ENCODE measurements at regions not wholly inside any gene's neighbourhood (a gene's known extent, or its start where the extent isn't known, plus 50 kb on each side); places are given as distances from the start of the nearest gene placed in this dataset.

- TF ChIP-seq CTCF (IDR thresholded peaks at IDR 0.05) = no peak
- TF ChIP-seq POLR2A (IDR thresholded peaks at IDR 0.05) = no peak
- intact Hi-C loops (cut with DNase I; ENCODE audit: low total_unique reads) = no loop called here
- no peaks in the 10 kb centered on the region for H3K9me3 ChIP-seq
- no peak for DNase-seq
- H3K27me3 ChIP-seq = no peaks in the 10 kb centered on the region
- WGBS, 2 donors = 67 to 82% methylated on average over 1 of the region's 1 CpG
- H3K36me3 ChIP-seq (ENCODE audit: low read depth, missing control alignments) = no peaks in the 10 kb centered on the region
- H3K4me1 ChIP-seq = no peaks in the 10 kb centered on the region
- no peak overlapping the region for H3K27ac ChIP-seq
- no peak overlapping the region for H3K4me3 ChIP-seq
Observed at GRCh38 chrX:78527818-78528217, 131.3 kb downstream of the RTL3 start.

GRCh38 chrX:78527263-78527662 is 131.9 kb downstream of the RTL3 start:
- Histone ChIP-seq H3K4me3 (no peak overlapping the region), H3K27me3 (no peaks in the 10 kb centered on the region), H3K9me3 (no peaks in the 10 kb centered on the region), H3K36me3 (ENCODE audit: low read depth, missing control alignments) (no peaks in the 10 kb centered on the region), H3K4me1 (no peaks in the 10 kb centered on the region), H3K27ac (no peak overlapping the region)
- DNase-seq = no peak
- intact Hi-C loops (cut with DNase I; ENCODE audit: low total_unique reads) = no loop called here
- WGBS, 2 donors = 80 to 82% methylated on average over 1 of the region's 1 CpG
- TF ChIP-seq POLR2A (IDR thresholded peaks at IDR 0.05) (no peak), CTCF (IDR thresholded peaks at IDR 0.05) (no peak)

- no peak overlapping the region for H3K4me3 ChIP-seq
- intact Hi-C loops (cut with DNase I; ENCODE audit: low total_unique reads) = no loop called here
- no peaks in the 10 kb centered on the region for H3K4me1 ChIP-seq
- no peak overlapping the region for H3K27ac ChIP-seq
- no peak for TF ChIP-seq POLR2A (IDR thresholded peaks at IDR 0.05)
- 65 to 75% methylated on average over 2 of the region's 2 CpGs for WGBS, 2 donors
- no peak for DNase-seq
- no peaks in the 10 kb centered on the region for H3K27me3 ChIP-seq
- H3K9me3 ChIP-seq = no peaks in the 10 kb centered on the region
- no peaks in the 10 kb centered on the region for H3K36me3 ChIP-seq (ENCODE audit: low read depth, missing control alignments)
Observed at GRCh38 chrX:78522601-78523000, 136.5 kb downstream of the RTL3 start.

- intact Hi-C loops (cut with DNase I; ENCODE audit: low total_unique reads) = no loop called here
- Histone ChIP-seq H3K9me3 (no peaks in the 10 kb centered on the region), H3K36me3 (ENCODE audit: low read depth, missing control alignments) (no peaks in the 10 kb centered on the region), H3K27me3 (no peaks in the 10 kb centered on the region), H3K4me3 (no peak overlapping the region), H3K4me1 (no peaks in the 10 kb centered on the region), H3K27ac (no peak overlapping the region)
- DNase-seq = no peak
- 78 to 79% methylated on average over 4 of the region's 4 CpGs for WGBS, 2 donors
- no peak for TF ChIP-seq POLR2A (IDR thresholded peaks at IDR 0.05)
- no peak for TF ChIP-seq CTCF (IDR thresholded peaks at IDR 0.05)
Observed at GRCh38 chrX:78517124-78517523, 142.0 kb downstream of the RTL3 start.

GRCh38 chrX:78514852-78515251 is 144.3 kb downstream of the RTL3 start:
- intact Hi-C loops (cut with DNase I; ENCODE audit: low total_unique reads) = no loop called here
- H3K4me1 ChIP-seq = no peaks in the 10 kb centered on the region
- no peak overlapping the region for H3K4me3 ChIP-seq
- H3K27ac ChIP-seq = no peak overlapping the region
- no peaks in the 10 kb centered on the region for H3K36me3 ChIP-seq (ENCODE audit: low read depth, missing control alignments)
- no peaks in the 10 kb centered on the region for H3K27me3 ChIP-seq
- TF ChIP-seq CTCF (IDR thresholded peaks at IDR 0.05) = no peak
- TF ChIP-seq POLR2A (IDR thresholded peaks at IDR 0.05) = no peak
- peak; percentile 12 for DNase-seq
- H3K9me3 ChIP-seq = no peaks in the 10 kb centered on the region
